Psoas muscle (tissue), 7 donors: ENCODE measurements at regions not wholly inside any gene's neighbourhood (a gene's known extent, or its start where the extent isn't known, plus 50 kb on each side); places are given as distances from the start of the nearest gene placed in this dataset.
"Not testable (repeated sequence)": the region's sequence is repeated elsewhere in the genome, so short reads cannot be mapped to it uniquely, and the experiment has no call there.

Source experiments
- ATAC-seq, 4 donors: fragments of 200-7000 bp; cut with Tn5 transposase; one replicate each; pipeline ENCODE4 v1.9.1; 2020; ENCODE audit warnings: moderate library complexity in 3 of 4, mild to moderate bottlenecking in 2 of 4
- DNase-seq, 2 donors: peaks; one replicate each; pipeline ENCODE4 v3.0.0-alpha.2; 2020
- H3K27ac ChIP-seq: fragments of 200-600 bp; one replicate; pipeline ENCODE4 v1.8.0; 2022
- H3K27me3 ChIP-seq, 3 donors: fragments of 200-600 bp in 1 of 3; one replicate each; pipeline versions ENCODE4 v1.6.1 to v1.8.0; 2013 to 2022; ENCODE audit warnings: low read length in 2 of 3, mild to moderate bottlenecking in 2 of 3, moderate library complexity in 1 of 3; ENCODE audit not compliant: insufficient read depth in 3 of 3
- H3K36me3 ChIP-seq, 2 donors: fragments of 200-600 bp in 1 of 2; one replicate each; pipeline versions ENCODE4 v1.6.1 to v1.8.0; 2013 to 2022; ENCODE audit warnings: low read depth in 1 of 2, mild to moderate bottlenecking in 1 of 2, moderate library complexity in 1 of 2; ENCODE audit not compliant: insufficient read depth in 1 of 2
- H3K4me1 ChIP-seq: fragments of 200-600 bp; one replicate; pipeline ENCODE4 v1.8.0; 2022
- H3K4me3 ChIP-seq: fragments of 200-600 bp; one replicate; pipeline ENCODE4 v1.8.0; 2022; ENCODE audit warnings: mild to moderate bottlenecking
- H3K9me3 ChIP-seq: fragments of 200-600 bp; one replicate; pipeline ENCODE4 v1.8.0; 2022
- WGBS, 3 donors: extraction: QIAGEN DNeasy Blood & Tissue Kit; methylation state at CpG; one replicate each; pipeline versions ENCODE4 v1.1.6 to v1.1.7; 2013; 5-methylcytosine and 5-hydroxymethylcytosine counted together
- intact Hi-C, 2 donors: fragments of 100-400 bp; cut with DNase I; formaldehyde crosslinking; loops; one replicate each; pipeline versions ENCODE4 v1.11.0 to v1.14.2; 2022
- TF ChIP-seq, protein P1 (sequence below): fragments of 200-600 bp; IDR thresholded peaks from one replicate; pipeline ENCODE4 v1.8.0; 2022; ENCODE audit warnings: antibody characterized with exemption
- donor health status: healthy with polysubstance abuse.
- donor health status: DM: no; HTN: no; CAD: no; lungs with moderate emphysema.
- donor health status: Bipolar disorder and iron deficiency.
- donor health status: healthy.
- donor health status: DM: yes; HTN: yes; CAD: no.
- donor health status: DM: no; HTN: no; CAD: no.
- donor health status: DM: yes; HTN: yes; CAD: no.

GRCh38 chr1:233470741-233471499 lies 143.0 kb upstream of the KCNK1 start:
- TF ChIP-seq, protein P1, sequence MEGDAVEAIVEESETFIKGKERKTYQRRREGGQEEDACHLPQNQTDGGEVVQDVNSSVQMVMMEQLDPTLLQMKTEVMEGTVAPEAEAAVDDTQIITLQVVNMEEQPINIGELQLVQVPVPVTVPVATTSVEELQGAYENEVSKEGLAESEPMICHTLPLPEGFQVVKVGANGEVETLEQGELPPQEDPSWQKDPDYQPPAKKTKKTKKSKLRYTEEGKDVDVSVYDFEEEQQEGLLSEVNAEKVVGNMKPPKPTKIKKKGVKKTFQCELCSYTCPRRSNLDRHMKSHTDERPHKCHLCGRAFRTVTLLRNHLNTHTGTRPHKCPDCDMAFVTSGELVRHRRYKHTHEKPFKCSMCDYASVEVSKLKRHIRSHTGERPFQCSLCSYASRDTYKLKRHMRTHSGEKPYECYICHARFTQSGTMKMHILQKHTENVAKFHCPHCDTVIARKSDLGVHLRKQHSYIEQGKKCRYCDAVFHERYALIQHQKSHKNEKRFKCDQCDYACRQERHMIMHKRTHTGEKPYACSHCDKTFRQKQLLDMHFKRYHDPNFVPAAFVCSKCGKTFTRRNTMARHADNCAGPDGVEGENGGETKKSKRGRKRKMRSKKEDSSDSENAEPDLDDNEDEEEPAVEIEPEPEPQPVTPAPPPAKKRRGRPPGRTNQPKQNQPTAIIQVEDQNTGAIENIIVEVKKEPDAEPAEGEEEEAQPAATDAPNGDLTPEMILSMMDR: no peak
- ATAC-seq (no peak), DNase-seq (no peak)
- Histone ChIP-seq H3K4me3 (no peak overlapping the region), H3K36me3 (no peaks in the 10 kb centered on the region), H3K4me1 (no peaks in the 10 kb centered on the region), H3K27ac (no peak overlapping the region), H3K9me3 (no peaks in the 10 kb centered on the region), H3K27me3 (no peaks in the 10 kb centered on the region)
- WGBS, 3 donors: 53 to 55% (median 54%) methylated on average over 6 of the region's 6 CpGs
- intact Hi-C loops: no loop called here

DNA sequence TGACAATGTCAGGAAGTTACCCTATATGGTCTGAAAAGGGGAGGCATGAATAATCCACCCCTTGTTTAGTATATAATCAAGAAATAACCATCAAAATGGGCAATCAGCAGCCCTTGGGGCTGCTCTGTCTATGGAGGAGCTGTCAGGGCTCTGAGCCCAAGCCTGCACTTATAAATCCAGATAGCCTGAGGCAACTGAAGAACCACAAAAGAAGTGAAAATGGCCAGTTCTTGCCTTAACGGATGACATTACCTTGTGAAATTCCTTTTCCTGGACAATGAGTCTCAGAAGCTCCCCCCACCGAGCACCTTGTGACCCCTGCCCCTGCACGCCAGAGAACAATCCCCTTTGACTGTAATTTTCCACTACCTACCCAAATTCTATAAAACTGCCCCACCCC lies 142.1 kb upstream of the KCNK1 start:
- ATAC-seq: not testable (repeated sequence)
- 89 to 94% (median 89%) methylated on average over 3 of the region's 3 CpGs for WGBS, 3 donors

DNA sequence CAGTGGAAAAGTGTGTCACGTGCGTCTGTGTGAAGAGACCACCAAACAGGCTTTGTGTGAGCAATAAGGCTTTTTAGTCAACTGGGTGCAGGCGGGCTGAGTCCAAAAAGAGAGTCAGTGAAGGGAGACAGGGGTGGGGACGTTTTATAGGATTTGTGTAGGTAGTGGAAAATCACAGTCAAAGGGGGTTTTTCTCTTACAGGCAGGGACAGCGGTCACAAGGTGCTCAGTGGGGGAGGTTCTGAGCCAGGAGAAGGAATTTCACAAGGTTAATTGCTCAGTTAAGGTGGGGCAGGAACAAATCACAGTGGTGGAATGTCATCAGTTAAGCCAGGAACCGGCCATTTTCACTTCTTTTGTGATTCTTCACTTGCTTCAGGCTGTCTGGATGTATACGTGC lies 141.1 kb upstream of the KCNK1 start:
- H3K36me3 ChIP-seq, H3K4me3 ChIP-seq, intact Hi-C loops, H3K9me3 ChIP-seq, ATAC-seq, DNase-seq, H3K27me3 ChIP-seq, H3K4me1 ChIP-seq, H3K27ac ChIP-seq: not testable (repeated sequence)
- 71 to 72% (median 72%) methylated on average over 7 of the region's 7 CpGs for WGBS, 3 donors

More for the DNA sequence above, 142.1 kb upstream of the KCNK1 start:
- H3K36me3 ChIP-seq, H3K27ac ChIP-seq, DNase-seq, H3K4me1 ChIP-seq, H3K27me3 ChIP-seq, H3K9me3 ChIP-seq, H3K4me3 ChIP-seq, intact Hi-C loops: not testable (repeated sequence)

DNA sequence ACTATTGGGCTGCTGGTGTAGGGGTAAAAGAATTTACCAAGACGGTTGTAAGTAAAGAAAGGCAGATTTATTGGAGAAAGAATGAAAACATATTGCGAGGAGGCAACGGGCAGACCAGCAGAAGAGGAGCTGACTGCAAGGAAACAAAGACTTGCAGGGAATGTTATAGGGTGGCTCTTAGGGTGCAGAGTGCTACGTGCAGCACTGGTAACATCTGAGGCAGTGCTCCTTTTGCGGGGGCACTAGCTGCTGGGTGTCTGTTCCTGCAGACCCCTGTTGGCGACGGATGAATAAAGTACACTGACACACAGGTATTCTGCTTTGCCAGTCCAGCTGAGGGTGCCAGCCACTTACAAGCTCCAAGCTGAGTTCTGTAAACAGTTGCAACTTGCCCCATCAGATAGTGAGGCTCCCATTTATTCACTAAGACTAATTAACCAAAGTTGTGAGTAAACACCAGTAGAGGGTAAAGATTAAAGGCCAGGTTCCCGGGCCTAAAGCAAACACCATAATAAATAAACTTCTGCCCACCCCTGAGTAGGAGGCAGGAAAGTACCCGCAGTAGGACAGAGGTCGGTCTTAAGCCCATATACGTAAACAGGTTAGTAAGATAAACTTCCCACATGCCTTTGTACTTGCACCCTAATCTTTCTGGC lies 140.2 kb upstream of the KCNK1 start:
- Histone ChIP-seq H3K4me3 (no peak overlapping the region), H3K27me3 (no peaks in the 10 kb centered on the region), H3K9me3 (no peaks in the 10 kb centered on the region), H3K36me3 (no peaks in the 10 kb centered on the region), H3K4me1 (no peaks in the 10 kb centered on the region), H3K27ac (no peak overlapping the region)
- intact Hi-C loops: no loop called here
- ATAC-seq (no peak), DNase-seq (no peak)
- WGBS, 3 donors: 79 to 82% (median 81%) methylated on average over 11 of the region's 11 CpGs
- TF ChIP-seq, protein P1: no peak

DNA sequence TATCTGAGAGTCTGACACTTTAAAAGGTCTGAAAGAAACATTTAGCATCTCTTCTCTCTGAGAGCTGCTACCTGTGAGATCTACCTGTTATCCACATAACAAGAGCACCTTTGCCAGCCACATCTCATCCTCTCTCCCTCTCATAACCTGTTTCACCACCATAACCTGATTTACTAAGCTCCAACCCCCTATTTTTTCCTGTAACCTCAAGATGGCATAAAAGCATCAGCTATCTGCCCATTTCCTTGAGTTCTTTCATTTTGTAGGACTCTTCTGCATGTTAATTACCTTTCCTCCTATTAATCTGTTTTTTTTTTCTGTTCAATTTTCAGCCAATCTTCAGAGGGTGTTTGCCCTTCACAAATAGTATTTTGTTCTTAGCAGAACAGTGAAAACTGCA lies 136.5 kb upstream of the KCNK1 start:
- TF ChIP-seq, protein P1: no peak
- DNase-seq (no peak), ATAC-seq (no peak)
- H3K4me3 ChIP-seq: no peak overlapping the region
- H3K9me3 ChIP-seq: no peaks in the 10 kb centered on the region
- no peaks in the 10 kb centered on the region for H3K27me3 ChIP-seq
- H3K36me3 ChIP-seq: no peaks in the 10 kb centered on the region
- intact Hi-C loops: no loop called here
- H3K4me1 ChIP-seq: no peaks in the 10 kb centered on the region
- no peak overlapping the region for H3K27ac ChIP-seq
